Endodermal cell (in vitro differentiated cells): ENCODE measurements at regions not wholly inside any gene's neighbourhood (a gene's known extent, or its start where the extent isn't known, plus 50 kb on each side); places are given as distances from the start of the nearest gene placed in this dataset.

Experiments
- DNase-seq: peaks from one replicate; pipeline ENCODE4 v3.0.0-alpha.2; 2017
- H3K27ac ChIP-seq: 2 replicates; pipeline ENCODE4 v1.5.1; 2013; ENCODE audit warnings: mild to moderate bottlenecking, low read depth, low read length, moderate library complexity
- H3K27me3 ChIP-seq: 2 replicates; pipeline ENCODE4 v1.6.1; 2013; ENCODE audit warnings: mild to moderate bottlenecking, low read length, moderate library complexity; ENCODE audit not compliant: insufficient read depth, control insufficient read depth, poor library complexity, severe bottlenecking
- H3K36me3 ChIP-seq: 2 replicates; pipeline ENCODE4 v1.7.0; 2013; ENCODE audit warnings: mild to moderate bottlenecking, low read length, moderate library complexity; ENCODE audit not compliant: control insufficient read depth, insufficient read depth
- H3K4me1 ChIP-seq: one replicate; pipeline ENCODE4 v1.7.0; 2013; ENCODE audit warnings: low read length; ENCODE audit not compliant: control insufficient read depth, insufficient read depth
- H3K4me3 ChIP-seq: 2 replicates; pipeline ENCODE4 v1.5.1; 2013; ENCODE audit warnings: mild to moderate bottlenecking, low read length, moderate library complexity
- H3K9ac ChIP-seq: 2 replicates; pipeline ENCODE4 v1.6.1; 2013; ENCODE audit warnings: mild to moderate bottlenecking, low read length, moderate library complexity; ENCODE audit not compliant: poor library complexity, severe bottlenecking; ENCODE audit errors: extremely low read depth
- H3K9me3 ChIP-seq: 2 replicates; pipeline ENCODE4 v1.6.1; 2013; ENCODE audit warnings: mild to moderate bottlenecking, low read length, moderate library complexity; ENCODE audit not compliant: control insufficient read depth
- H3K27ac Mint-ChIP-seq: 2 replicates; pipeline ENCODE4 v1.8.0; 2020; ENCODE audit warnings: mixed read lengths
- H3K27me3 Mint-ChIP-seq: 2 replicates; pipeline ENCODE4 v1.8.0; 2021; ENCODE audit warnings: mild to moderate bottlenecking, mixed read lengths; ENCODE audit not compliant: insufficient read depth
- H3K36me3 Mint-ChIP-seq: 2 replicates; pipeline ENCODE4 v1.8.0; 2020; ENCODE audit warnings: low read depth, mixed read lengths
- H3K4me1 Mint-ChIP-seq: 2 replicates; pipeline ENCODE4 v1.8.0; 2020; ENCODE audit warnings: mixed read lengths
- H3K4me3 Mint-ChIP-seq: 2 replicates; pipeline ENCODE4 v1.8.0; 2020; ENCODE audit warnings: mild to moderate bottlenecking, moderate library complexity, mixed read lengths
- H3K9me3 Mint-ChIP-seq: 2 replicates; pipeline ENCODE4 v1.8.0; 2020; ENCODE audit warnings: mild to moderate bottlenecking, mixed read lengths
- CTCF ChIP-seq: fragments of 200-600 bp; sonication (generic); conservative IDR thresholded peaks from 2 replicates; pipeline ENCODE4 v1.5.0; 2021; ENCODE audit warnings: antibody characterized with exemption, mild to moderate bottlenecking
- WGBS, 2 experiments: methylation state at CpG; one replicate each; pipeline versions ENCODE4 v1.1.5 to v1.1.7; 2013; ENCODE audit warnings: missing lambda C conversion rate in 2 of 2, mixed read lengths in 1 of 2; ENCODE audit not compliant: insufficient coverage in 1 of 2, insufficient read length in 1 of 2; 5-methylcytosine and 5-hydroxymethylcytosine counted together

- H3K27me3 ChIP-seq, result no peaks in the 10 kb centered on the region
- no peaks in the 10 kb centered on the region for H3K36me3 ChIP-seq
- no peak for DNase-seq
- Mint-ChIP-seq H3K9me3 (no peaks in the 10 kb centered on the region), H3K4me3 (no peak overlapping the region), H3K27ac (no peak overlapping the region), H3K27me3 (no peaks in the 10 kb centered on the region), H3K4me1 (no peaks in the 10 kb centered on the region), H3K36me3 (no peaks in the 10 kb centered on the region)
- H3K4me1 ChIP-seq, result no peaks in the 10 kb centered on the region
- no peaks in the 10 kb centered on the region for H3K9me3 ChIP-seq
- H3K4me3 ChIP-seq, result no peak overlapping the region
- WGBS, 2 experiments, result 80 to 89% methylated on average over 9 to 16 of the region's 16 CpGs
- no peak overlapping the region for H3K27ac ChIP-seq
- no peak for TF ChIP-seq CTCF
- no peak overlapping the region for H3K9ac ChIP-seq
These were observed 783.6 kb downstream of the BRD1 start for GRCh38 chr22:49044091-49044490.

- H3K36me3 Mint-ChIP-seq, result no peaks in the 10 kb centered on the region
- H3K9me3 Mint-ChIP-seq, result no peaks in the 10 kb centered on the region
- H3K27me3 Mint-ChIP-seq, result no peaks in the 10 kb centered on the region
- no peak overlapping the region for H3K9ac ChIP-seq
- no peaks in the 10 kb centered on the region for H3K27me3 ChIP-seq
- WGBS, 2 experiments, result 84 to 85% methylated on average over 14 to 28 of the region's 28 CpGs
- H3K4me3 Mint-ChIP-seq, result no peak overlapping the region
- H3K27ac ChIP-seq, result no peak overlapping the region
- no peak overlapping the region for H3K27ac Mint-ChIP-seq
- H3K36me3 ChIP-seq, result no peaks in the 10 kb centered on the region
- TF ChIP-seq CTCF, result no peak
- no peaks in the 10 kb centered on the region for H3K9me3 ChIP-seq
- no peaks in the 10 kb centered on the region for H3K4me1 Mint-ChIP-seq
- no peaks in the 10 kb centered on the region for H3K4me1 ChIP-seq
- no peak for DNase-seq
- no peak overlapping the region for H3K4me3 ChIP-seq
These were observed 784.5 kb downstream of the BRD1 start for GRCh38 chr22:49042877-49043859.

- Histone ChIP-seq H3K9me3 (no peaks in the 10 kb centered on the region), H3K4me1 (no peaks in the 10 kb centered on the region), H3K36me3 (no peaks in the 10 kb centered on the region), H3K27me3 (no peaks in the 10 kb centered on the region), H3K4me3 (no peak overlapping the region), H3K9ac (no peak overlapping the region), H3K27ac (no peak overlapping the region)
- Mint-ChIP-seq H3K4me1 (no peaks in the 10 kb centered on the region), H3K27ac (no peak overlapping the region), H3K4me3 (no peak overlapping the region), H3K27me3 (no peaks in the 10 kb centered on the region), H3K36me3 (no peaks in the 10 kb centered on the region), H3K9me3 (no peaks in the 10 kb centered on the region)
- WGBS, 2 experiments, result 87 to 91% methylated on average over 3 to 6 of the region's 6 CpGs
- TF ChIP-seq CTCF, result no peak
- DNase-seq, result no peak
These were observed 785.6 kb downstream of the BRD1 start for GRCh38 chr22:49042066-49042465.
